Activated T-helper 17 cell treated with anti-CD3 and anti-CD28 coated beads, Interleukin-2, amount 50 U/mL, for 72 hours (primary cell): ENCODE measurements at regions not wholly inside any gene's neighbourhood (a gene's known extent, or its start where the extent isn't known, plus 50 kb on each side); places are given as distances from the start of the nearest gene placed in this dataset.
"Not testable (repeated sequence)": the region's sequence is repeated elsewhere in the genome, so short reads cannot be mapped to it uniquely, and the experiment has no call there.

ENCODE experiments used
- ATAC-seq: fragments of 150-1000 bp; cut with Tn5 transposase; replicated peaks from 2 replicates; pipeline ENCODE4 v1.10.0; 2021; ENCODE audit warnings: mild to moderate bottlenecking, moderate library complexity
- H3K27ac Mint-ChIP-seq: one replicate; pipeline ENCODE4 v1.8.0; 2022; ENCODE audit warnings: mixed read lengths
- H3K27me3 Mint-ChIP-seq: one replicate; pipeline ENCODE4 v1.8.0; 2022; ENCODE audit warnings: mixed read lengths
- H3K36me3 Mint-ChIP-seq: one replicate; pipeline ENCODE4 v1.8.0; 2022; ENCODE audit warnings: low read depth, mild to moderate bottlenecking, mixed read lengths
- H3K4me1 Mint-ChIP-seq: one replicate; pipeline ENCODE4 v1.8.0; 2022; ENCODE audit warnings: mixed read lengths
- H3K4me3 Mint-ChIP-seq: one replicate; pipeline ENCODE4 v1.8.0; 2022; ENCODE audit warnings: mild to moderate bottlenecking, mixed read lengths
- H3K9me3 Mint-ChIP-seq: one replicate; pipeline ENCODE4 v1.8.0; 2022; ENCODE audit warnings: mixed read lengths

DNA sequence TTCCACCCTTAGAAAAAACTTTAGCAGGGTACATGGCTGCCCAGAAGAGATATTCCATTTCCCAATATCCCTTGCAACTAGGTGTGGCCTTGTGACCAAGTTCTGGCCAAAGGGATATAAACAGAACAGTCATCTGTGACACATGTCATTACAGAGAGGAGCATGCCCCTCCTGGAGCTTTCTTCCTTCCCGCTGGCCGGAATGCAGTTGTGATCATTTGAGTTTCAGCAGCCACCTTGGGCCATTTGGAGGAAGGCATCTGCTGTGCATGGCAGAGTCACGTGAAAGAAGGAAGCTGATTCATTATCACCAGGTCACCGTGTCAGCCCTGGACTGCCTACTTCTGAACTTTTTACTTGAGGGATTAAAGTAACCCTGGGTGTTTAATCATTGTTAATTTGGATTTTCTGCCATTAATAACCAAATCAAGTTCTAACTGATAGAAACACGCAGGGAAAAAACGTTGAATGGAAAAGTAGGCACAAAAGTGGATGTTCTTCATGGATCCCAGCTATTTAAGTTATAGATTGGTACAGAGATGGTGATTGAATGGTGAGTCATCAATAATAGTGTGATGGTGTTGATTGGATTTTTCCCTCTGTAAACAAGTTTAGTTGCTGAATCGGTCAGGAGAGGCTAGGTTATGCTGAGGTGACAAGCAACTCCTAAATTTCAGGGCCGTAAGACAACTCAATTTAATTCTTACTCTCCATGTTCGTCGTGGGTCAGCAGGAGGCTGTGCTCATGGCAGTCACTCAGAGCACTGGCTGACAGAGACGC lies 80.7 kb upstream of the CCDC167 start:
- Mint-ChIP-seq H3K4me3 (no peak overlapping the region), H3K27ac (no peak overlapping the region), H3K27me3 (no peaks in the 10 kb centered on the region), H3K9me3 (no peaks in the 10 kb centered on the region), H3K4me1 (no peaks in the 10 kb centered on the region), H3K36me3 (no peaks in the 10 kb centered on the region)
- no peak for ATAC-seq

DNA sequence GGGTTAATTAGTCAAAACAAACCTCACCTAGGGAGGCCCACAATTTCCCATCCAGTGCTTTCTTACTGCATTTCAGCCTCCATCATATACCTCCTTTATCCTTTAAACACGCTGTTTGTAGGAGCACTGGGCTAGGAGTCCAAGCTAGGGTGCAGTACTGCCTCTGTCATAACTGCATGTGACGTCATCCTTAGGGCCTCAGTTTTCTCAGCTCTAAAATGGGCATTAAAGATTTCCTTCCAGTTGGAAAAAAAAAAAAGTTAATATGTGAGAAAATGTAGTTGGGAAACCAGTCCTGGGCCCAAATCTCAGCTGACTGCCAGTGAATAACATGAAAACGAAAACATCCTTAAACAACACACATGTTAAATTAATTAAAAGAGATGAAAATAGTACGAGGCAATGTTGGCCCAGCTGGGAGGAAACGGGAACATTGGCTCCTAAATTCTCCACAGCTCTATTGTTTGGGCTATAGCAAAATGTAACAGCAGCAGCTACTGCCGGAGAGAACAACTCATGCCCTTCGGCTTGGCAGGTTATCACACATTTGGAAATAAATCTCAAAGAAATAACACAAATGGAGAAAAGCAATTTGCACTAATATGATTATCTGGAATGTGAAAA lies 79.9 kb upstream of the CCDC167 start:
- Mint-ChIP-seq H3K9me3 (no peaks in the 10 kb centered on the region), H3K27ac (no peak overlapping the region), H3K4me3 (no peak overlapping the region), H3K4me1 (no peaks in the 10 kb centered on the region), H3K36me3 (no peaks in the 10 kb centered on the region), H3K27me3 (no peaks in the 10 kb centered on the region)
- ATAC-seq = no peak

DNA sequence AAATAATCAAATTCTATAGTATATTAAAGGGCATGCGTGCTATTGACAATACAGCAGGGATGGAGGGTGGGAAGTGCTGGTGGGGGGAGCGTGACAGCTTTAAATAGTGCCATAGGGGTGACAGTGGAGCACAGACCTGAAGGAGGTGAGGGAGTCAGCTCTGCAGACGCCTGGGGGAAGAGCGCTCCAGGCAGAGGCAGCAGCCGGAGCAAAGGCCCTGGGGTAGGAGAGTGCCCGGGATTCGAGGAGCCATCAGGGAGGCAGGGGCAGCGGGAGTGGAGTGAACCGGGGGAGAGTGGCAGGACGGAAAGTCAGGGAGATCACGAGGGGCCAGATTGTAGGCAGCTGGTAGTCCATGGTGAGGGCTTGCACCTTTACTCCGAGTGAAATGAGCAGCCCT lies 78.4 kb upstream of the CCDC167 start:
- Mint-ChIP-seq H3K4me3 (no peak overlapping the region), H3K4me1 (no peaks in the 10 kb centered on the region), H3K27ac (no peak overlapping the region), H3K27me3 (no peaks in the 10 kb centered on the region), H3K9me3 (no peaks in the 10 kb centered on the region), H3K36me3 (no peaks in the 10 kb centered on the region)
- ATAC-seq = no peak

DNA sequence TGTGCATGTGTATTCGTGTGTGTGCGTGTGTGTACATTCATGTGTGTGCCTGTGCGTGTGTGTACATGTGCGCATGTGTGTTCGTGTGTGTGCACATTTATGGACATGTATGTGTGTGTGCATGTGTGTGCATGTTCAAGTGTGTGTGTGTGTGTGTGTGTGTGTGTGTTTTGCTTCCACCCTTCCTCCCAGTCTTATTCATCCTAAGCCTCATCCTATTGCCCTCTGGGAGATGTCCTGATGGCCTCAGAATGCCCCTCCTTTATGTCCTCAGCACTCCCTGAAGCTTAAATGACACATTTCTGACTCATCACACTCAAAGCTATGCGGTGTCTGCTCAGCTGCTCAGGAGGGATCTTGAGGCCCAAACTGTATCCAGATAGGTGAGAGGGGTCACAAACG lies 76.6 kb upstream of the CCDC167 start:
- H3K9me3 Mint-ChIP-seq = no peaks in the 10 kb centered on the region
- no peaks in the 10 kb centered on the region for H3K27me3 Mint-ChIP-seq
- H3K36me3 Mint-ChIP-seq = no peaks in the 10 kb centered on the region
- no peaks in the 10 kb centered on the region for H3K4me1 Mint-ChIP-seq
- H3K4me3 Mint-ChIP-seq = no peak overlapping the region
- no peak overlapping the region for H3K27ac Mint-ChIP-seq
- no peak for ATAC-seq

DNA sequence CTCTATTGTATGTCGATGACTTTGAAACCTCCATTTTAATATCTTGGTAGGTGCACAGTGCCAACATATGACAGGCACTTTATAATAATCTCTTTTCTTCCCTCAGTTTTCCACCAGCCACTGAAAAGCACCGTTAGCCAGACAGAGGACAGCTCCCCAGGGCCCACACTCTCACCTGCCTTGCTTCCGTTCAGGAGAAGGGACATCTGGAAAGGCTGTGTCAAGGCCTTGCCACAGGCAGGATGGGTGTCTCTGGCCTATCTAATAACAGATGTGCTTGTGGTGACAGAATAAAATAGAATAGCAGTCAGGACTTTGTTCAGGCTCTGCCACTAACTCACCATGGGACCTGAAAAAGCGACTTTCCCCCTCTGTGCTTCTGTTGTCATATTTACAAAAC lies 75.5 kb upstream of the CCDC167 start:
- Mint-ChIP-seq H3K9me3 (no peaks in the 10 kb centered on the region), H3K27me3 (no peaks in the 10 kb centered on the region), H3K36me3 (no peaks in the 10 kb centered on the region), H3K4me1 (no peaks in the 10 kb centered on the region), H3K4me3 (no peak overlapping the region), H3K27ac (no peak overlapping the region)
- no peak for ATAC-seq

DNA sequence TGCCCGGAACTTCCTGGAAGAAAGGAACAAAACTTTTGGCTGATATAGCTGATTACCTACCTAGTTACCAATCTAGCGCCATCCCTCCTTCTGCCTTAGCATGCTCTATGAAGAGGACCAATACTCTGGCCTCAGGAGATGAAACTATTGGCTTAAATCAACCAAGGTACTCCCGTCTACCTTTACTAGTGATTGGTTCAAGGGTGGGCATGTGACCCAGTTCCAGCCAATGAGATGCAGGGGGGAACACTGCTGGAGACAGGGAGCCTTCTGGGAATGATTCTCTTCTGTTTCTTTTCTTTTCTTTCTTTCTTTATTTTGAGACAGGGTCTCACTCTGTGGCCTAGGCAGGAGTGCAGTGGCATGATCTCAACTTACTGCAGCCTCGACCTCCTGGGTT lies 72.6 kb upstream of the CCDC167 start:
- Mint-ChIP-seq H3K9me3 (no peaks in the 10 kb centered on the region), H3K4me1 (no peaks in the 10 kb centered on the region), H3K27me3 (no peaks in the 10 kb centered on the region), H3K27ac (no peak overlapping the region), H3K36me3 (no peaks in the 10 kb centered on the region), H3K4me3 (no peak overlapping the region)
- no peak for ATAC-seq

DNA sequence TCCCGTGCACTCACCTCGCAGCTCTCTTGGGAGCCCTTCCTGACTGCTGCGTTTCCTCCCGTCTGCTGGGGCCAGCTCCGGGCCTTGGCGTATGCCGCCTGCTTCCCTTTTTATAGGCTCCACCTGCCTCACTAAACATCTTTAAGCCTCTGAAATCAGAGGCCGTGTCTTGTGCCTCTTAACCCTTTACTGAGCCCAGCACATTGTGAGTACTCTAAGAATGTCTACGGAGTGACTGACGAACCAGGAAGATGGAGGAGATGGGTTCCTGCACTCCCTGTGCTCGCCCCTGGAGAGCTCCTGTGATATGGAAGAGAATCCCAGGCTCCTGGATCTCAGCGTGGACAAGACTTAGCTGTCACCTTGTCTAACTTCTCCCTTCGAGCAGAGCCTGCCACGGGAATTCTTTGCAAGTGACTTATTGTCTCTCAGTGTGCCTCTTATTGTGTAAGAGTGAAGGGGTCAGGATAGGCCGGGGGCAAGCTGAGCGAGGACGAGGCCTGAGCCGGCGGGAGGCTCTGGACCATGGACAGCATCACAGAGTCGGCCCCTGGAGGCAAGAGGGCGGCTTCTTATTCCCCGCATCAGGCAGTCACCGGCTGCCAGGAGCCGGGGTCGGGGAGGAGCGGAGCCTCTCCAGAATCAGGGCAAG lies 70.9 kb upstream of the CCDC167 start:
- Mint-ChIP-seq H3K4me3 (no peak overlapping the region), H3K4me1 (peaks cover 4% of the 10 kb centered on the region), H3K36me3 (no peaks in the 10 kb centered on the region), H3K9me3 (no peaks in the 10 kb centered on the region), H3K27ac (no peak overlapping the region), H3K27me3 (no peaks in the 10 kb centered on the region)
- ATAC-seq = no peak

DNA sequence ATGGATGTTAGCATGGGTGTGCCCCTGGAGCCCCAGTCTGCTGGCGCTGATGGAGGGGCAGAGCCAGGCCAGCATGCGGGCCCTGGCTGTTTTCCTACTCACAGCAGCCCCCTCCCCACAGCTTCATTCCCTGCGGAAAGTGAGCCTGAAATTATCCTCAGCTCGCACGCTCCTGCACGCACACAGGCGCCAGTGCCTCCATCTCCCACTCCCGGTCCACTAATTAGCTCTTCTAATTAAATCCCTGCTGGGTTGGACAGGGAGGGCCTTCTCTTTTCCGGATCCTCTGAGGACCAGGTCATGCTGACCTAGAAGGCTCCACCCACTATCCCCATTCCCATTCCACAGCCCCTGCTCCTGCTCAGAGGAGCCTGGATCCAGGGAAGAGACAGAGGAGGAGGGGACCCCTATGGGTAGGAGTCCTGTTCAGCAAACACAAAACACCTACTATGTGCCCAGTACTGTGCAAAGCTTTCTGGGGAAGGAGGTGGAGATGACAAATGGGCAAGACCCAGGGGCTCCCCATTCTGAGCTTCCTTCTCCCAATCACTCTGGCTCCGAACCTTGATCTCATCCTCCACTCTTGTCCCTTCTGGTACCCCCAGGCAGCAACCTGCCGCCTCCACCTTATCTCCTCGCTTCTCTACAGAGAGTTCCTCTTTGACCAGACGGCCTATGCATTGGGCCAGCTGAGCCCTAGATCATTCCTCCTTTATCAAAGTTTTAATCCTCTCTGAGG lies 70.2 kb upstream of the CCDC167 start:
- no peak for ATAC-seq
- Mint-ChIP-seq H3K9me3 (no peaks in the 10 kb centered on the region), H3K27me3 (no peaks in the 10 kb centered on the region), H3K27ac (no peak overlapping the region), H3K4me3 (no peak overlapping the region), H3K36me3 (no peaks in the 10 kb centered on the region), H3K4me1 (peaks cover 4% of the 10 kb centered on the region)

DNA sequence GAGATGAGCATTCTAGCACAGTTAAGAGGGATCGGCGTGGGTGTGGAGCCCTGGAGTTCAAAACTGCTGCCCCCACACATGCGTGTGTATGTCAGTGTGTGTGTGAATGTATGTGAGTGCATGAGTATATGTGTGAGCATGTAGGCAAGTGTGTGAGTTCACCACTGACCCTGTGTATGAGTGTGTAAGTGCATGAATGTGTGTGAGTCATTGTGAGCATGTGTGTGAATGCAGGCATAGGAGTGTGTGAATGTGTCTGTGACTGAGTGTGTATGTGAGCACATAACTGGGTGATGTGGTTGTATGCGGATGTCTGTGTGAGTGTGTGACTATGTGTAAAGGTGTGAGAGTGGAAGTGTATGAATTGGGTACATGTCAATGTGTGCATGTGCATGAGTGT lies 69.6 kb upstream of the CCDC167 start:
- Mint-ChIP-seq H3K27me3 (no peaks in the 10 kb centered on the region), H3K36me3 (no peaks in the 10 kb centered on the region), H3K9me3 (no peaks in the 10 kb centered on the region), H3K27ac (no peak overlapping the region), H3K4me1 (peaks cover 4% of the 10 kb centered on the region), H3K4me3 (no peak overlapping the region)
- ATAC-seq = no peak

DNA sequence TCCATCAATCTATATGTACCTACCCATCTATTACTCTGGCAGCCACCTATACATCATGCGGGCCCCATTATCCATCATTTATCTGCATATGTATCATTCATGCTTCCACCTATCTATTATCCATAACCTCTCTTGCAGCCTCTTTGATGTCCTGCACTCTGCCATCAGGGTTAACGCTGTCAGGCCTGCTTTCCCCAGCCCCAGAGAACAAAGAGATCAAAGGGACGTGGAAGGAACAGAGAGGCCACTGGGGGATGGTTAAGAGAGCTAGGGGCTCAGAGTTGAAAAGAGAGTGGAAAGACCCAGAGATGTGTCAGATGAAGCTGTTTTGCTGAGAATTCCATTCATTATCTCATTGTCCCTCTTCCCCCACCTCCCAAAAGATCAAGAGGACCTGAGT lies 67.3 kb upstream of the CCDC167 start:
- ATAC-seq = no peak
- Mint-ChIP-seq H3K27ac (no peak overlapping the region), H3K27me3 (no peaks in the 10 kb centered on the region), H3K4me1 (peaks cover 4% of the 10 kb centered on the region), H3K36me3 (no peaks in the 10 kb centered on the region), H3K4me3 (peak overlapping the region; percentile 24), H3K9me3 (no peaks in the 10 kb centered on the region)

DNA sequence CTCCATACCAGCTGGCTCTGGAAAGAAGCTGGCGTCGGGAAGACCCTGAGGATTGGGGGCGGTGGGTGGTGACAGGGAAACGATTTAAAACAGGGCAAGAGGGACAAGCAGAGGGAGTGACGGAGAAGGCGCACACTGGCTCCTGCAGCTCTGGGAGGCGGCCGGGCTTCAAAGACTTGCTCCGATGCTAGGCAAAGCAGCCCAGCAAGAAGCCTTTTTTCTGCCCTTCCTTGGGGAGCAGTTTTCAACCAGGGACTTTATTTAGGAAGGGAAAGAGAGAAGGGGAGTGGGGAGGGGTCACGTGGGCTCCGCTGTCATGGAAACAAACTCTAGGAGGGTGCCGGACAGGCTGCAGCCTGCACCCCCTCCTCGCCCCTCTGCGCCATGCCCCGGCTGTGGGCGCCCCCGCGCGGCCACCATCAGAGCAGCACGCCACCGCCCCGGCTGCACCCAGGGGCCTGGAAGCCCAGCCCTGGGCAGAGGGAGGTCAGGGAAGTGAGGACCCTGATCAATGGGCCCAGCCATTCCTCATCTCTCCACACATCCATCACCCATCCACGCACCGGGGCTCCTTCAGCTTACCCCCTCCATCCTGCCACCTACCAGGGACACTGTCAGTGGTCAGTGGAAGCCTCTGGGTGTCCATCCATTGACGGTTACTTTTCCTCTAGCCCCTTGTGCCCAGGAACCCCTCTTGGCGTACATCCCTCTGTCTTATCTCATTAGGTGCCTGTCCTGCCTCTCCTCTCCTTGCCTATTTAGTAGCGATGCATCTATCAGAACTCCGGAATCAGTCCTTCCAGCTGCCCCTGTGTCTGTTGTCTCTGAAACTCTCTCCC lies 66.6 kb upstream of the CCDC167 start:
- Mint-ChIP-seq H3K4me1 (peaks cover 4% of the 10 kb centered on the region), H3K4me3 (peak overlapping the region; percentile 30), H3K27ac (no peak overlapping the region), H3K27me3 (no peaks in the 10 kb centered on the region), H3K36me3 (no peaks in the 10 kb centered on the region), H3K9me3 (no peaks in the 10 kb centered on the region)
- ATAC-seq = peak; percentile 95

DNA sequence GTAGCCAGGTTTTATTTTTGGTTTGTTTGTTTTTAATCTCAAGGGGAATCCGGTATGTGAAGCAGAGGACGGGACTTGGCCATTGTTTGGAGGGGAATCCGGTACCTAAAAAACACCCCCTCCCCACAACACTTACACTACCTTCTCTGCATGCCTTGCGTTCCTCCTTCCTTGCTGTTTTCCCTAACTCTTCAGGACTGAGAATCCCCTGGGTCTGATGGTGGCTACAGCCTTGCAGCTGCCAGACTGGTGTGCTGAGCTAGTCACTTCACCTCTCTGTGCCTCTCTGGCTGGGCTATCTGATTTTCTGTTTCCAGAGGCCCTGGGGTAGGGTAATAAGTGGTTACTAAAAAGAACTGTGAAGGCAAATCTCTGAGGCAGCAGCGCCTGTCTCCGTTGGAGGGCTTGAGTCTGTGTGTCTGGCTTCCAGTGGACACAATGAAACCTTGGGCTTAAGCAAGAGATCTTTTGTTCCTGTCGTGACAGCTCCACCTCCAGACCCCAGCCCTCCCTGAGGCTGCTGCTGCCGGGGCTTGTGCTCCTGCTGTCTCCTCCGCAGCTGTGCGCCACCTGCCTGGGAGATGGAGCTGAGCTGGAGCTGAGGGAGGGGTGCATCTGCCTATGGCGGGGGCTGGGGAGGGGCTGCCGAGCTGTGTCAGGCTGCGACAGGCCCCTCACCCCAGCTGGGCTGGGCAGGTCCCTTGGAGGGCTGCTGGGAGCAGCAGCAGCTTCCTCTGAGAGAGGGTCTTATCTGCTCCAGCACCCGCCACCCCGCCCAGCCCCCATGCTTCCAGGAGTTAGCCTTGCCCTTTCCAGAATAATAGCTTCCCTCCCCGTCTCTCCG lies 65.8 kb upstream of the CCDC167 start:
- Mint-ChIP-seq H3K27ac (no peak overlapping the region), H3K9me3 (no peaks in the 10 kb centered on the region), H3K4me1 (peaks cover 4% of the 10 kb centered on the region), H3K4me3 (peak overlapping the region; percentile 30), H3K36me3 (no peaks in the 10 kb centered on the region), H3K27me3 (no peaks in the 10 kb centered on the region)
- ATAC-seq = no peak

DNA sequence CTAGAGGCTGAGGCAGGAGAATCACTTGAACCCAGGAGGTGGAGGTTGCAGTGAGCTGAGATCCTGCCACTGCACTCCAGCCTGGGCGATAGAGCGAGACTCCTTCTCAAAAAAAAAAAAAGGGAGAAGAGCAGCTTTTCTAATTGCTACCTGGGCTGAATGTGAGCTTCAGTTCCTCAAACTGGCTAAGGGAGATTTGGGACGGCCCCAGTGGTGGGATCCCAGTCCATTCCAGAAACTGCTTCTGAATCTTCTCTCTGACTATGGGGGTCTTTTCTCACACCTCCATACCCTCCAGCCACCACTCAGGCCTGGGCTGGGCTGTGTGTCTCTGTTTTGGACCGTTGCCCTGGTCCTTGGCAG lies 63.2 kb upstream of the CCDC167 start:
- ATAC-seq, H3K36me3 Mint-ChIP-seq, H3K27me3 Mint-ChIP-seq, H3K27ac Mint-ChIP-seq, H3K4me3 Mint-ChIP-seq, H3K9me3 Mint-ChIP-seq: not testable (repeated sequence)
- peaks cover 16% of the 10 kb centered on the region for H3K4me1 Mint-ChIP-seq
